ENCODE measurements at regions not wholly inside any gene's neighbourhood (a gene's known extent, or its start where the extent isn't known, plus 50 kb on each side); places are given as distances from the start of the nearest gene placed in this dataset.

DNA sequence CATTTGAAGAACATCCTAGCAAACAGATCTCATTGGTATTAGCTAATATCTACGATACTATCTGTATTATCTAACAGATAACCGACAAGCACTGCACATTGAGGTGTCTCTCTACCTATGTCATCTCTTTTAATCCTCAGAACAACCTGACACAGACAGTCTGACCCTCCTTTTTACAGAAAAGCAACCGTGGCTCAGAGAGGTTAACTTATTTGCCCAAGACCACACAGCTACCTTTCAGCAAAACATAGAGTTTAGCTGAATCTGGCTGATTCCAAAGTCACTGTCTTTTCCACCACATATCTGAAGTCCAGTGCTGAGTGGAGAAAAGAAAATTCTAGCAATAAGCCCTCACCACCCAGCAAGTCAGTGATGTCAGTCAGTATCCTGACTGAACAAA, 358.7 kb upstream of the JARID2 start:
- Mint-ChIP-seq H3K4me1 (peaks cover 22% of the 10 kb centered on the region), H3K27me3 (ENCODE audit: insufficient read depth, low read depth, poor library complexity) (no peaks in the 10 kb centered on the region), H3K27ac (no peak overlapping the region), H3K9me3 (no peaks in the 10 kb centered on the region), H3K4me3 (no peak overlapping the region), H3K36me3 (ENCODE audit: low read depth) (no peaks in the 10 kb centered on the region; the same call in 2 of the 3 replicates)
- H3F3A ChIP-seq (replicated peaks; ENCODE audit: low read depth), result peaks cover 7% of the 10 kb centered on the region; the same call in 1 of the 2 replicates
- ATAC-seq, result no peak
- H2AFZ ChIP-seq, result no peak overlapping the region
- H3K27me3 ChIP-seq (ENCODE audit: insufficient read depth), result no peaks in the 10 kb centered on the region
- peaks cover 7% of the 10 kb centered on the region; the same call in 1 of the 2 replicates for H3K79me2 ChIP-seq (replicated peaks; ENCODE audit: insufficient read depth)
- H3K9me2 ChIP-seq (ENCODE audit: insufficient read depth), result no peaks in the 10 kb centered on the region
- H3K4me2 ChIP-seq, result no peak overlapping the region
- no peak for DNase-seq (ENCODE audit: low spot score)
- no peak overlapping the region for H3K27ac ChIP-seq (ENCODE audit: low read depth)
- H3K4me3 ChIP-seq, result no peak overlapping the region
- TF ChIP-seq NANOG (IDR thresholded peaks at IDR 0.05; ENCODE audit: borderline replicate concordance) (no peak), ZNF331 (CRISPR knock-in tag; IDR thresholded peaks at IDR 0.05; ENCODE audit: low read depth) (no peak), JUNB (IDR thresholded peaks at IDR 0.05; ENCODE audit: unreplicated experiment) (no peak), POLR2AphosphoS5 (IDR thresholded peaks at IDR 0.05; ENCODE audit: low read depth) (no peak), ZNF114 (CRISPR knock-in tag; IDR thresholded peaks at IDR 0.05) (no peak), CREB1 (CRISPR knock-in tag; IDR thresholded peaks at IDR 0.05; ENCODE audit: low read depth) (no peak), STAT1 (IDR thresholded peaks at IDR 0.05; ENCODE audit: unreplicated experiment) (no peak), EZH2phosphoT487 (IDR thresholded peaks at IDR 0.05; ENCODE audit: unreplicated experiment) (no peak), EZH2 (IDR thresholded peaks at IDR 0.05; ENCODE audit: low read depth, unreplicated experiment) (no peak)
- TF ChIP-seq, protein P1, sequence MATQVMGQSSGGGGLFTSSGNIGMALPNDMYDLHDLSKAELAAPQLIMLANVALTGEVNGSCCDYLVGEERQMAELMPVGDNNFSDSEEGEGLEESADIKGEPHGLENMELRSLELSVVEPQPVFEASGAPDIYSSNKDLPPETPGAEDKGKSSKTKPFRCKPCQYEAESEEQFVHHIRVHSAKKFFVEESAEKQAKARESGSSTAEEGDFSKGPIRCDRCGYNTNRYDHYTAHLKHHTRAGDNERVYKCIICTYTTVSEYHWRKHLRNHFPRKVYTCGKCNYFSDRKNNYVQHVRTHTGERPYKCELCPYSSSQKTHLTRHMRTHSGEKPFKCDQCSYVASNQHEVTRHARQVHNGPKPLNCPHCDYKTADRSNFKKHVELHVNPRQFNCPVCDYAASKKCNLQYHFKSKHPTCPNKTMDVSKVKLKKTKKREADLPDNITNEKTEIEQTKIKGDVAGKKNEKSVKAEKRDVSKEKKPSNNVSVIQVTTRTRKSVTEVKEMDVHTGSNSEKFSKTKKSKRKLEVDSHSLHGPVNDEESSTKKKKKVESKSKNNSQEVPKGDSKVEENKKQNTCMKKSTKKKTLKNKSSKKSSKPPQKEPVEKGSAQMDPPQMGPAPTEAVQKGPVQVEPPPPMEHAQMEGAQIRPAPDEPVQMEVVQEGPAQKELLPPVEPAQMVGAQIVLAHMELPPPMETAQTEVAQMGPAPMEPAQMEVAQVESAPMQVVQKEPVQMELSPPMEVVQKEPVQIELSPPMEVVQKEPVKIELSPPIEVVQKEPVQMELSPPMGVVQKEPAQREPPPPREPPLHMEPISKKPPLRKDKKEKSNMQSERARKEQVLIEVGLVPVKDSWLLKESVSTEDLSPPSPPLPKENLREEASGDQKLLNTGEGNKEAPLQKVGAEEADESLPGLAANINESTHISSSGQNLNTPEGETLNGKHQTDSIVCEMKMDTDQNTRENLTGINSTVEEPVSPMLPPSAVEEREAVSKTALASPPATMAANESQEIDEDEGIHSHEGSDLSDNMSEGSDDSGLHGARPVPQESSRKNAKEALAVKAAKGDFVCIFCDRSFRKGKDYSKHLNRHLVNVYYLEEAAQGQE (IDR thresholded peaks at IDR 0.05; ENCODE audit: unreplicated experiment), result no peak
- TF ChIP-seq, protein P2, sequence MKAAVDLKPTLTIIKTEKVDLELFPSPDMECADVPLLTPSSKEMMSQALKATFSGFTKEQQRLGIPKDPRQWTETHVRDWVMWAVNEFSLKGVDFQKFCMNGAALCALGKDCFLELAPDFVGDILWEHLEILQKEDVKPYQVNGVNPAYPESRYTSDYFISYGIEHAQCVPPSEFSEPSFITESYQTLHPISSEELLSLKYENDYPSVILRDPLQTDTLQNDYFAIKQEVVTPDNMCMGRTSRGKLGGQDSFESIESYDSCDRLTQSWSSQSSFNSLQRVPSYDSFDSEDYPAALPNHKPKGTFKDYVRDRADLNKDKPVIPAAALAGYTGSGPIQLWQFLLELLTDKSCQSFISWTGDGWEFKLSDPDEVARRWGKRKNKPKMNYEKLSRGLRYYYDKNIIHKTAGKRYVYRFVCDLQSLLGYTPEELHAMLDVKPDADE (IDR thresholded peaks at IDR 0.05), result no peak
- TF ChIP-seq, protein P3, sequence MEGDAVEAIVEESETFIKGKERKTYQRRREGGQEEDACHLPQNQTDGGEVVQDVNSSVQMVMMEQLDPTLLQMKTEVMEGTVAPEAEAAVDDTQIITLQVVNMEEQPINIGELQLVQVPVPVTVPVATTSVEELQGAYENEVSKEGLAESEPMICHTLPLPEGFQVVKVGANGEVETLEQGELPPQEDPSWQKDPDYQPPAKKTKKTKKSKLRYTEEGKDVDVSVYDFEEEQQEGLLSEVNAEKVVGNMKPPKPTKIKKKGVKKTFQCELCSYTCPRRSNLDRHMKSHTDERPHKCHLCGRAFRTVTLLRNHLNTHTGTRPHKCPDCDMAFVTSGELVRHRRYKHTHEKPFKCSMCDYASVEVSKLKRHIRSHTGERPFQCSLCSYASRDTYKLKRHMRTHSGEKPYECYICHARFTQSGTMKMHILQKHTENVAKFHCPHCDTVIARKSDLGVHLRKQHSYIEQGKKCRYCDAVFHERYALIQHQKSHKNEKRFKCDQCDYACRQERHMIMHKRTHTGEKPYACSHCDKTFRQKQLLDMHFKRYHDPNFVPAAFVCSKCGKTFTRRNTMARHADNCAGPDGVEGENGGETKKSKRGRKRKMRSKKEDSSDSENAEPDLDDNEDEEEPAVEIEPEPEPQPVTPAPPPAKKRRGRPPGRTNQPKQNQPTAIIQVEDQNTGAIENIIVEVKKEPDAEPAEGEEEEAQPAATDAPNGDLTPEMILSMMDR (conservative IDR thresholded peaks at IDR 0.05; ENCODE audit: low read depth in 2 of 2), result no peak
- TF ChIP-seq, protein P4, sequence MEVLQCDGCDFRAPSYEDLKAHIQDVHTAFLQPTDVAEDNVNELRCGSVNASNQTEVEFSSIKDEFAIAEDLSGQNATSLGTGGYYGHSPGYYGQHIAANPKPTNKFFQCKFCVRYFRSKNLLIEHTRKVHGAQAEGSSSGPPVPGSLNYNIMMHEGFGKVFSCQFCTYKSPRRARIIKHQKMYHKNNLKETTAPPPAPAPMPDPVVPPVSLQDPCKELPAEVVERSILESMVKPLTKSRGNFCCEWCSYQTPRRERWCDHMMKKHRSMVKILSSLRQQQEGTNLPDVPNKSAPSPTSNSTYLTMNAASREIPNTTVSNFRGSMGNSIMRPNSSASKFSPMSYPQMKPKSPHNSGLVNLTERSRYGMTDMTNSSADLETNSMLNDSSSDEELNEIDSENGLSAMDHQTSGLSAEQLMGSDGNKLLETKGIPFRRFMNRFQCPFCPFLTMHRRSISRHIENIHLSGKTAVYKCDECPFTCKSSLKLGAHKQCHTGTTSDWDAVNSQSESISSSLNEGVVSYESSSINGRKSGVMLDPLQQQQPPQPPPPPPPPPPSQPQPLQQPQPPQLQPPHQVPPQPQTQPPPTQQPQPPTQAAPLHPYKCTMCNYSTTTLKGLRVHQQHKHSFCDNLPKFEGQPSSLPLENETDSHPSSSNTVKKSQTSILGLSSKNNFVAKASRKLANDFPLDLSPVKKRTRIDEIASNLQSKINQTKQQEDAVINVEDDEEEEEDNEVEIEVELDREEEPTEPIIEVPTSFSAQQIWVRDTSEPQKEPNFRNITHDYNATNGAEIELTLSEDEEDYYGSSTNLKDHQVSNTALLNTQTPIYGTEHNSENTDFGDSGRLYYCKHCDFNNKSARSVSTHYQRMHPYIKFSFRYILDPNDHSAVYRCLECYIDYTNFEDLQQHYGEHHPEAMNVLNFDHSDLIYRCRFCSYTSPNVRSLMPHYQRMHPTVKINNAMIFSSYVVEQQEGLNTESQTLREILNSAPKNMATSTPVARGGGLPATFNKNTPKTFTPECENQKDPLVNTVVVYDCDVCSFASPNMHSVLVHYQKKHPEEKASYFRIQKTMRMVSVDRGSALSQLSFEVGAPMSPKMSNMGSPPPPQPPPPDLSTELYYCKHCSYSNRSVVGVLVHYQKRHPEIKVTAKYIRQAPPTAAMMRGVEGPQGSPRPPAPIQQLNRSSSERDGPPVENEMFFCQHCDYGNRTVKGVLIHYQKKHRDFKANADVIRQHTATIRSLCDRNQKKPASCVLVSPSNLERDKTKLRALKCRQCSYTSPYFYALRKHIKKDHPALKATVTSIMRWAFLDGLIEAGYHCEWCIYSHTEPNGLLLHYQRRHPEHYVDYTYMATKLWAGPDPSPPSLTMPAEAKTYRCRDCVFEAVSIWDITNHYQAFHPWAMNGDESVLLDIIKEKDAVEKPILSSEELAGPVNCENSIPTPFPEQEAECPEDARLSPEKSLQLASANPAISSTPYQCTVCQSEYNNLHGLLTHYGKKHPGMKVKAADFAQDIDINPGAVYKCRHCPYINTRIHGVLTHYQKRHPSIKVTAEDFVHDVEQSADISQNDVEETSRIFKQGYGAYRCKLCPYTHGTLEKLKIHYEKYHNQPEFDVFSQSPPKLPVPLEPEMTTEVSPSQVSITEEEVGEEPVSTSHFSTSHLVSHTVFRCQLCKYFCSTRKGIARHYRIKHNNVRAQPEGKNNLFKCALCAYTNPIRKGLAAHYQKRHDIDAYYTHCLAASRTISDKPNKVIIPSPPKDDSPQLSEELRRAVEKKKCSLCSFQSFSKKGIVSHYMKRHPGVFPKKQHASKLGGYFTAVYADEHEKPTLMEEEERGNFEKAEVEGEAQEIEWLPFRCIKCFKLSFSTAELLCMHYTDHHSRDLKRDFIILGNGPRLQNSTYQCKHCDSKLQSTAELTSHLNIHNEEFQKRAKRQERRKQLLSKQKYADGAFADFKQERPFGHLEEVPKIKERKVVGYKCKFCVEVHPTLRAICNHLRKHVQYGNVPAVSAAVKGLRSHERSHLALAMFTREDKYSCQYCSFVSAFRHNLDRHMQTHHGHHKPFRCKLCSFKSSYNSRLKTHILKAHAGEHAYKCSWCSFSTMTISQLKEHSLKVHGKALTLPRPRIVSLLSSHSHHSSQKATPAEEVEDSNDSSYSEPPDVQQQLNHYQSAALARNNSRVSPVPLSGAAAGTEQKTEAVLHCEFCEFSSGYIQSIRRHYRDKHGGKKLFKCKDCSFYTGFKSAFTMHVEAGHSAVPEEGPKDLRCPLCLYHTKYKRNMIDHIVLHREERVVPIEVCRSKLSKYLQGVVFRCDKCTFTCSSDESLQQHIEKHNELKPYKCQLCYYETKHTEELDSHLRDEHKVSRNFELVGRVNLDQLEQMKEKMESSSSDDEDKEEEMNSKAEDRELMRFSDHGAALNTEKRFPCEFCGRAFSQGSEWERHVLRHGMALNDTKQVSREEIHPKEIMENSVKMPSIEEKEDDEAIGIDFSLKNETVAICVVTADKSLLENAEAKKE (CRISPR knock-in tag; IDR thresholded peaks at IDR 0.05), result no peak
- H3K4me1 ChIP-seq (ENCODE audit: insufficient read depth), result peaks cover 23% of the 10 kb centered on the region
- no peaks in the 10 kb centered on the region for H4K20me1 ChIP-seq (replicated peaks; ENCODE audit: insufficient read depth)
- H3K36me3 ChIP-seq (ENCODE audit: insufficient read depth), result no peaks in the 10 kb centered on the region
